HFF-Myc (cell line): ENCODE measurements at regions not wholly inside any gene's neighbourhood (a gene's known extent, or its start where the extent isn't known, plus 50 kb on each side); places are given as distances from the start of the nearest gene placed in this dataset.

Source experiments
- DNase-seq: peaks from one replicate; pipeline ENCODE4 v3.0.0-alpha.2; 2011; ENCODE audit warnings: low read depth; ENCODE audit errors: extremely low read depth
- H3K4me3 ChIP-seq: replicated peaks from 2 replicates; pipeline ENCODE4 v1.5.1; 2011; ENCODE audit warnings: low read depth, mild to moderate bottlenecking, control low read depth, low read length
- TF ChIP-seq, protein P1 (sequence below): IDR thresholded peaks from 2 replicates; pipeline ENCODE4 v1.5.1; 2012; ENCODE audit warnings: mild to moderate bottlenecking, low read depth, low read length, control low read depth; ENCODE audit errors: missing control alignments

DNA sequence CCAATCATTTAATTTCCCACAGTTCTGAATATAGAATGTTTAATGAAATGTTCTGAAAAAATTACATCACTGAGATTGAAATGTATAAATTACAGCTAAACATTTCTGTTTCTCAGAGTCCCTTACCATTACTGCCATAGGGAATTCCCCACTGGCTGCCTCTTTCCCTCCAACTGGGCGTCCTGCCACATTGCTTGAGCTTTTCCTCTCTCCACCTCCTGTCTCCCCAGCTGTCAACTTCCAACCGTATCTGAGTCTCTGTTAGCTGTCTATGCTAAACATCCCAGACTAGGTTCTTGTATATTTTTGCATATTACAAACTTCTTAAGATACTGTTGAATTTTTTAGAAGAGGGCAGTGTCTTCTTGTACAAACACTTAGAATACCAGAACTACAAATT is 407.3 kb upstream of the SLIT2 start:
- H3K4me3 ChIP-seq = no peak overlapping the region
- TF ChIP-seq, protein P1, sequence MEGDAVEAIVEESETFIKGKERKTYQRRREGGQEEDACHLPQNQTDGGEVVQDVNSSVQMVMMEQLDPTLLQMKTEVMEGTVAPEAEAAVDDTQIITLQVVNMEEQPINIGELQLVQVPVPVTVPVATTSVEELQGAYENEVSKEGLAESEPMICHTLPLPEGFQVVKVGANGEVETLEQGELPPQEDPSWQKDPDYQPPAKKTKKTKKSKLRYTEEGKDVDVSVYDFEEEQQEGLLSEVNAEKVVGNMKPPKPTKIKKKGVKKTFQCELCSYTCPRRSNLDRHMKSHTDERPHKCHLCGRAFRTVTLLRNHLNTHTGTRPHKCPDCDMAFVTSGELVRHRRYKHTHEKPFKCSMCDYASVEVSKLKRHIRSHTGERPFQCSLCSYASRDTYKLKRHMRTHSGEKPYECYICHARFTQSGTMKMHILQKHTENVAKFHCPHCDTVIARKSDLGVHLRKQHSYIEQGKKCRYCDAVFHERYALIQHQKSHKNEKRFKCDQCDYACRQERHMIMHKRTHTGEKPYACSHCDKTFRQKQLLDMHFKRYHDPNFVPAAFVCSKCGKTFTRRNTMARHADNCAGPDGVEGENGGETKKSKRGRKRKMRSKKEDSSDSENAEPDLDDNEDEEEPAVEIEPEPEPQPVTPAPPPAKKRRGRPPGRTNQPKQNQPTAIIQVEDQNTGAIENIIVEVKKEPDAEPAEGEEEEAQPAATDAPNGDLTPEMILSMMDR = no peak
- no peak for DNase-seq

DNA sequence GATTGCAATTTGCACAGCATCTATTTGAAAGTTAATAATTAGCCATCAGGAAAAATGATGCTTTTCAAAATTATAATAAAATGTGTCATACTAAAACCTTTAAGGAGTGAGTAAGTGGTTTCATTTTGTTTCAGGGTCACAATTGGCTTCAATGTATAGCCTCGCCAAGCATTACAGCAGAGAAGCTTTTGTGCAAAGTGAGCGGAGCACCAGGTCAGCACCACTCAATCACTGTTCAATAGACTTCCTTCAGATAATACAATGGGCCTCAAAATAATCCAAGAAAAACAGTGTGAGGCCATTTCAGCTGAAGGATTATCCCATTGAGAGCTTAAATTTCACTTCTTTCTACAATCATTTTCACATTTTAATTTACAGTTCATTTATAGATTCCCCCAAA is 409.2 kb upstream of the SLIT2 start:
- TF ChIP-seq, protein P1 = no peak
- H3K4me3 ChIP-seq = no peak overlapping the region
- no peak for DNase-seq

DNA sequence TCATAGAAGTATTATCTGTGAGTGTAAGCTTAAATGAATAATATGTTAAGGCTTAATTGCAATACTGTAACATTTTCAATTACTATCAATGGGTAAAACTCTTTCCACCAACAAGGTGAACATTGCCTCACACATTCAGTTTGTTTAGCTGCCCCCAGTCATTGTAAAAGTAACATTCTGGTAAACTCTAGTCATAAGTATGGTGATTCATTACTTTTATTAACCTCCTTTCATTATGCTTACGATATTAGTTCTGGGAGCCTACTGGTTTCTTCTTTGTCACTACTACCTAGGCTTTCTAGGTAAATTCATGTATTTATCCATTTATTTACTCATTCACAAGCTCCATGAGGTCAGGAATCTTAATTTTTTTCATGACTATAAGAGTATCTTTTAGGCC is 412.8 kb upstream of the SLIT2 start:
- no peak overlapping the region for H3K4me3 ChIP-seq
- TF ChIP-seq, protein P1 = no peak
- DNase-seq = no peak

DNA sequence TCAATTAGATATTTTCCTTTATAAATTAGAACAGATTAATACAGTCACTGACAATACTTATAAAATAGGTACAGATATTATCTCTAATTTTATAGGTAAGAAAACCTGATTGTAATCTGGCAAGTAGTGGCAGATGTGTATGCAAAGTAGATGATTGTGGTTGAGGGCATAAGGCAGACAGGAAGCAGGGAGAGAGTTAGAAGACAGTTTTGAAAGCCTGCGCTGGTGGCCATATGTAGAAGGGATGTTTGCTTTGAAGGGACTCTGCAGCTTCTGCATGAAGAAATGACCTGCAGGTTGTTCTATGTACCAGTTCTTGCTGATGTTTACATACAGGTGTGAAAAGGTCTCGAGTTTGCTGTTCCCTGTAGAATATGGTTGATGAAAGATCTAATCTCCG is 416.3 kb upstream of the SLIT2 start:
- no peak for DNase-seq
- TF ChIP-seq, protein P1 = no peak
- no peak overlapping the region for H3K4me3 ChIP-seq

DNA sequence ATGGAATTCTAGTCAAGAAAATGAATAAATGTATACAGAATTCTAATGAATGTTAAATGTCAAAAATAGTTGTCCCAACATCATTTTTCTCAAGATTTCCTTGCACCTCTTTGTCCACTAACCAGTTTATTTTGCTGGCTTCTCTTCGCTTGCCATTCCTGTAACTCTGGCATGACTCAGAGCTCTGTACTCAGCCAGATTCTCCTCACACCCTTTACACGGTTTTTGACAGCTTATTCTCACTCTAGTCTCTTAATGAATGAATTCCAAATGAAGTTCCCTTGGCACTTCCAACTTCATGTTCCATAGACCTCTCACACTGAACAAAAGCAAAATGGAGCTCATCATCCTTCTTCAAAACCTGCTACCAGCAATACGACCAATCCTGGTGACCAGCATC is 419.3 kb upstream of the SLIT2 start:
- no peak for DNase-seq
- H3K4me3 ChIP-seq = no peak overlapping the region
- TF ChIP-seq, protein P1 = no peak

DNA sequence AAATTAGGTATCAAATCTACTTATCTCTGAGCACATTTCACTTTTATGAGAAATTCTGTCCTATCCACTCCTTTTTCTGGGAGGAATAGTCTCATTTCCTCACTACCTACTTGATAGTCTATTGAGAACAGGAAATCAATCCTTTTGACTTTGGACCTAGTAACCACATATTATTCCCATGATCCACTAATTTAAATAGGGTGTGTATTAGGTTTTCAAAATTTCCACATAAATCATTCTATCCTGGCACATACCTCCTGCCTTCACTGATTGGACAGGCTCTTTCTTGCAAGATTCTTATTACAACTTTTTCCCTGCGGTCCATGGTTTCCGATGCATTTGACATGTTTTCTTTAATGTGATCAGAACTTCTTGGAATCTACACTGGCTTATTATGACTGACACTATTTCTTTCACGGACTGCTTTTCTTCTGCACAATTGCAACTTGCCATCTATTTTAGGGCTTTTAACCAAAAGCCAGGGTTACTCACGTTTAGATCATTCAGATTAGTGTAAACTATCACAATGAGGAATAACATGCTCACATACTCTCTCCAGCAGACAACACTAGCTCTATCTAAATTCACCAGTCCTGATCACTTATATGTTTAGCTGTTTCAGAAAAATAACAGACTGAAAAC is 419.9 kb upstream of the SLIT2 start:
- no peak overlapping the region for H3K4me3 ChIP-seq
- no peak for DNase-seq
- TF ChIP-seq, protein P1 = no peak

DNA sequence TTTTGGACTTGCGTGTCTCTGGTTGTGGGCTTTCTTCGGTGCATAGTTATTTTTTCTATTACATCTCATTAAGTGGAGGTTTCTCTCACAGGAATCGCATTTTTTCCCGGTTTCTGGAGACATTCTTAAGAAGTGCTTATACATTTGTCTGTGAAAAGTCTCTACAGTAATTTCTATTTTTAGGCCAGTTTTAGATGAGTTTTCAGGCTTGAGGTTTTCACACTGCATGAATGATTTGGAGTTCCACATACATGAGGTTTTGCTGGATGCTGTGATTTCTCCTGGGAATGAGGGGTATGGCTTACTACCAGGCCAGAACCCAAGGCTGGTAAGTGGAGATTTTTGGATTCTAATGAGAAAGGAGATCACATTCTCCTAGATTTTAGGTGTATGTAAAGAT is 422.6 kb upstream of the SLIT2 start:
- TF ChIP-seq, protein P1 = no peak
- H3K4me3 ChIP-seq = no peak overlapping the region
- no peak for DNase-seq
